ENCODE measurements at regions not wholly inside any gene's neighbourhood (a gene's known extent, or its start where the extent isn't known, plus 50 kb on each side); places are given as distances from the start of the nearest gene placed in this dataset.

DNA sequence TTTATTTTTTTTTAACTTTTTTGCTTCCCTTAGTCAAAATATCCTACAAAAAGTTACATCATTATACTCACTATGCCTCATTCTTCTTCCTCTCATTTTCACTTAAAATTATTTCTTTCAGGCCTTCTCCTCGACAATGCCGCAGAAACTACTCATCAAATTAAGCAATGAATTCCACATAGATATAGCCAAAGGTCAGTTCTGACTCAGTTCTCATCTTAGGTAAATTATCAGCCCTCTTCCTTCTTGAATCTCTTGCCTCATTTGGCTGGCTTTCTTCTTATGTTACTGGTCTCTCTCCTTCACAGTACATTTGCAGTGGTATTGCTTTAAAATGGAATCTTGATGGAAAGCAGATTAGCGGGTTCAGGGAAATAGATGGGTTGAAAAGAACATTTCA, 260.7 kb upstream of the BRINP3 start:
- Histone ChIP-seq H3K9me3 (no peaks in the 10 kb centered on the region), H3K4me3 (no peak overlapping the region), H3K36me3 (ENCODE audit: low read depth) (no peaks in the 10 kb centered on the region), H3K4me1 (ENCODE audit: low read depth) (no peaks in the 10 kb centered on the region)
- ATAC-seq, result no peak
- no peak for DNase-seq
- TF ChIP-seq, protein P1, sequence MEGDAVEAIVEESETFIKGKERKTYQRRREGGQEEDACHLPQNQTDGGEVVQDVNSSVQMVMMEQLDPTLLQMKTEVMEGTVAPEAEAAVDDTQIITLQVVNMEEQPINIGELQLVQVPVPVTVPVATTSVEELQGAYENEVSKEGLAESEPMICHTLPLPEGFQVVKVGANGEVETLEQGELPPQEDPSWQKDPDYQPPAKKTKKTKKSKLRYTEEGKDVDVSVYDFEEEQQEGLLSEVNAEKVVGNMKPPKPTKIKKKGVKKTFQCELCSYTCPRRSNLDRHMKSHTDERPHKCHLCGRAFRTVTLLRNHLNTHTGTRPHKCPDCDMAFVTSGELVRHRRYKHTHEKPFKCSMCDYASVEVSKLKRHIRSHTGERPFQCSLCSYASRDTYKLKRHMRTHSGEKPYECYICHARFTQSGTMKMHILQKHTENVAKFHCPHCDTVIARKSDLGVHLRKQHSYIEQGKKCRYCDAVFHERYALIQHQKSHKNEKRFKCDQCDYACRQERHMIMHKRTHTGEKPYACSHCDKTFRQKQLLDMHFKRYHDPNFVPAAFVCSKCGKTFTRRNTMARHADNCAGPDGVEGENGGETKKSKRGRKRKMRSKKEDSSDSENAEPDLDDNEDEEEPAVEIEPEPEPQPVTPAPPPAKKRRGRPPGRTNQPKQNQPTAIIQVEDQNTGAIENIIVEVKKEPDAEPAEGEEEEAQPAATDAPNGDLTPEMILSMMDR (IDR thresholded peaks at IDR 0.05), result no peak
- intact Hi-C loops (cut with DNase I, micrococcal nuclease), result no loop called here

GRCh38 chr1:190739926-190740325, 262.3 kb upstream of the BRINP3 start:
- TF ChIP-seq, protein P1 (IDR thresholded peaks at IDR 0.05), result no peak
- intact Hi-C loops (cut with DNase I, micrococcal nuclease), result no loop called here
- H3K9me3 ChIP-seq, result no peaks in the 10 kb centered on the region
- H3K4me1 ChIP-seq (ENCODE audit: low read depth), result no peaks in the 10 kb centered on the region
- H3K4me3 ChIP-seq, result no peak overlapping the region
- no peaks in the 10 kb centered on the region for H3K36me3 ChIP-seq (ENCODE audit: low read depth)
- DNase-seq (no peak), ATAC-seq (no peak)

DNA sequence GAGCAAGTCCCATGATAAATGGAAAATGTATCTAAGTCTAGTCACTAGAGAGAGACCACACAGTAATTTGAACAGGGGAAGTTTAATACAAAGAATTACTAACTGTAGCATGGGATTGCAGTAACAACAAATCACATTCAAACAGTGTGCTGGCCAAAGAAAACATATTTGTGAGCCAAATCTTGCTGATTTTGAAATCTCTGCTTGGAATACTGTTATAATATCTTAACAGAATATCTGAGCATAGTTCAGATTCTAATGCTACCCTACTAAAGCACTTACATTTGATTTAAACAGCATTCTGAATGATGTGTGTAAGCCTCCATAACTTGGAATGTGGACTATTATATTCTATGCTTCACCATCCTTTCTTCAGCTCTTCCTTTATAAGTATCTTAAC, 270.0 kb upstream of the BRINP3 start:
- ATAC-seq (no peak), DNase-seq (no peak)
- intact Hi-C loops (cut with DNase I, micrococcal nuclease), result no loop called here
- no peaks in the 10 kb centered on the region for H3K4me1 ChIP-seq (ENCODE audit: low read depth)
- no peaks in the 10 kb centered on the region for H3K36me3 ChIP-seq (ENCODE audit: low read depth)
- no peaks in the 10 kb centered on the region for H3K9me3 ChIP-seq
- no peak overlapping the region for H3K4me3 ChIP-seq
- TF ChIP-seq, protein P1 (IDR thresholded peaks at IDR 0.05), result no peak

DNA sequence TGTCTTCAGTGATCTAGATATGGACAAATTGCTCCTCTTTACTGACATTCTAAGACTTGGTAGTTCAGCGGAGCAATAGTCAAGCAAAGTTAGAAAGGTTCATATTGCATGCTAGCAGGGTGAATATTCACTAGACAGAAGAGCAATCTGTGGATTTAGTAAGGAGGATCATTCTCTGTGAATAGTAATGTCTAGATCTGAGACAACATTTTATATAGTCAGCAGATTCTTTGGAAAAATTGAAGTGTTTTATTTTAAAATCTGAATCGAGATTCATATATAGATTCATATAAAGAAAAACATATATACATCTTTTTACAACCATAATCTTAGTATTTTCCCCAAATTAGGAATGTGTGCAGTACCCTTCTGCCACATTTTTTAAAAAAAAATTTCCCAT, 274.5 kb upstream of the BRINP3 start:
- Histone ChIP-seq H3K4me1 (ENCODE audit: low read depth) (no peaks in the 10 kb centered on the region), H3K9me3 (no peaks in the 10 kb centered on the region), H3K4me3 (no peak overlapping the region), H3K36me3 (ENCODE audit: low read depth) (no peaks in the 10 kb centered on the region)
- ATAC-seq (no peak), DNase-seq (no peak)
- TF ChIP-seq, protein P1 (IDR thresholded peaks at IDR 0.05), result no peak
- intact Hi-C loops (cut with DNase I, micrococcal nuclease), result no loop called here

GRCh38 chr1:190754666-190755065, 277.0 kb upstream of the BRINP3 start:
- Histone ChIP-seq H3K36me3 (ENCODE audit: low read depth) (no peaks in the 10 kb centered on the region), H3K4me3 (no peak overlapping the region), H3K9me3 (no peaks in the 10 kb centered on the region), H3K4me1 (ENCODE audit: low read depth) (no peaks in the 10 kb centered on the region)
- no peak for ATAC-seq
- TF ChIP-seq, protein P1 (IDR thresholded peaks at IDR 0.05), result no peak
- intact Hi-C loops (cut with DNase I, micrococcal nuclease), result no loop called here
- no peak for DNase-seq

DNA sequence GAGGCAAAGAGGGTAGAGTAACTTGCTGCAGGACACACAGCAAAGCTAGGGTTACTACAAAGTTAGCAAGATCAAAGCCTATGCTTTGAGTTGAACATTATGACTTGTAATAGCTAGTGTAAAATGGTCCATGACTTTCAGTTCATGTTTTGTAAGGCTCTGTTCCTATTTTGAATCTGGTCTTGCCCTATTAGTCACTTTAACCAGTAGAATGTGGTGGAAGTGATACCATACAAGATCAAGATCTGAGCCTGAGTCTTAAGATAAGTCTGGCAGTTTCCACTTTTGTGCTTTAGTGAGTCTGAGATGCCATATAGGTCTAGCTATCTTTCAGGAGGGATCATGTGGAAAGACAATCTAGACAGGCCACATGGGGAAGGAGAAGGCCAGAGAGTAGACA, 282.1 kb upstream of the BRINP3 start:
- H3K4me1 ChIP-seq (ENCODE audit: low read depth), result no peaks in the 10 kb centered on the region
- no peaks in the 10 kb centered on the region for H3K9me3 ChIP-seq
- no peak overlapping the region for H3K4me3 ChIP-seq
- intact Hi-C loops (cut with DNase I, micrococcal nuclease), result no loop called here
- TF ChIP-seq, protein P1 (IDR thresholded peaks at IDR 0.05), result no peak
- DNase-seq, result no peak
- H3K36me3 ChIP-seq (ENCODE audit: low read depth), result no peaks in the 10 kb centered on the region
- ATAC-seq, result no peak
